Tibial nerve (tissue), 4 donors: ENCODE measurements at regions not wholly inside any gene's neighbourhood (a gene's known extent, or its start where the extent isn't known, plus 50 kb on each side); places are given as distances from the start of the nearest gene placed in this dataset.

Source experiments
- EP300 ChIP-seq, 2 donors: sonication (generic); formaldehyde crosslinking; IDR thresholded peaks; one replicate each; pipeline ENCODE4 v1.6.1; 2017; ENCODE audit warnings: antibody characterized with exemption in 2 of 2, mild to moderate bottlenecking in 1 of 2
- POLR2A ChIP-seq, 2 donors: fragments of 450-650 bp; IDR thresholded peaks; one replicate each; pipeline ENCODE4 v1.6.1; 2017; ENCODE audit warnings: antibody characterized with exemption in 2 of 2, mild to moderate bottlenecking in 2 of 2, moderate library complexity in 2 of 2
- TF ChIP-seq, protein P1 (sequence below), 5 experiments: fragments of 200-600 bp in 3 of 5; fragments of 450-650 bp in 2 of 5; sonication (generic) in 3 of 5; IDR thresholded peaks; one replicate each; pipeline ENCODE4 v1.5.1; 2016 to 2019; ENCODE audit warnings: antibody characterized with exemption in 5 of 5, mild to moderate bottlenecking in 3 of 5, moderate library complexity in 2 of 5

- TF ChIP-seq POLR2A (IDR thresholded peaks at IDR 0.05) (no peak), EP300 (IDR thresholded peaks at IDR 0.05) (no peak)
- TF ChIP-seq, protein P1, sequence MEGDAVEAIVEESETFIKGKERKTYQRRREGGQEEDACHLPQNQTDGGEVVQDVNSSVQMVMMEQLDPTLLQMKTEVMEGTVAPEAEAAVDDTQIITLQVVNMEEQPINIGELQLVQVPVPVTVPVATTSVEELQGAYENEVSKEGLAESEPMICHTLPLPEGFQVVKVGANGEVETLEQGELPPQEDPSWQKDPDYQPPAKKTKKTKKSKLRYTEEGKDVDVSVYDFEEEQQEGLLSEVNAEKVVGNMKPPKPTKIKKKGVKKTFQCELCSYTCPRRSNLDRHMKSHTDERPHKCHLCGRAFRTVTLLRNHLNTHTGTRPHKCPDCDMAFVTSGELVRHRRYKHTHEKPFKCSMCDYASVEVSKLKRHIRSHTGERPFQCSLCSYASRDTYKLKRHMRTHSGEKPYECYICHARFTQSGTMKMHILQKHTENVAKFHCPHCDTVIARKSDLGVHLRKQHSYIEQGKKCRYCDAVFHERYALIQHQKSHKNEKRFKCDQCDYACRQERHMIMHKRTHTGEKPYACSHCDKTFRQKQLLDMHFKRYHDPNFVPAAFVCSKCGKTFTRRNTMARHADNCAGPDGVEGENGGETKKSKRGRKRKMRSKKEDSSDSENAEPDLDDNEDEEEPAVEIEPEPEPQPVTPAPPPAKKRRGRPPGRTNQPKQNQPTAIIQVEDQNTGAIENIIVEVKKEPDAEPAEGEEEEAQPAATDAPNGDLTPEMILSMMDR (IDR thresholded peaks at IDR 0.05), result no peak
These were observed 93.6 kb upstream of the GRIK1 start for GRCh38 chr21:30033441-30033840.
